Left forelimb (tissue), 1 donor: ENCODE measurements at regions not wholly inside any gene's neighbourhood (a gene's known extent, or its start where the extent isn't known, plus 50 kb on each side); places are given as distances from the start of the nearest gene placed in this dataset.

Experiments used
- DNase-seq: peaks from one replicate; pipeline ENCODE4 v3.0.0-alpha.2; 2018; ENCODE audit warnings: low spot score

GRCh38 chr18:61082976-61083630 lies 250.1 kb upstream of the CDH20 start:
- no peak for DNase-seq

GRCh38 chr18:61085036-61085435 lies 248.2 kb upstream of the CDH20 start:
- DNase-seq: no peak

DNA sequence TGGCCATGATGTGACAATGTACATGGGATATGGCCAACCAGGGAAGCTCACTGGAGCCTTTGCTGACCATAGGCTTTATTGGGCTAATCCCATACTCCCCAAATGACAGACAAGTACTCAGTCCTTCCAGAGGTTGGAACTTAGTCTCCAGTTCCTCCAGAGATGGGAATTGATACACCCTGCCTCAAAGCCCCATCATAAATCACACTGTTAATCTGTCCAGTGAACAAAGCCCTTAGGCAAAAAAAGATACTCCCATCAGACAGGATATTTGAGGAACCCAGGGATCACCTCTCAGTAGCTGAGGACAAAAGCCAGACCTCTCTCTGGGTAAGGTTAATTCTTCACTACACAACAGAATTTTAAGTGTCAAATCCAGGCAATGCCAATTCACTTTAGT lies 247.5 kb upstream of the CDH20 start:
- no peak for DNase-seq

GRCh38 chr18:61086657-61087056 lies 246.6 kb upstream of the CDH20 start:
- no peak for DNase-seq

- no peak for DNase-seq
Observed at GRCh38 chr18:61091379-61091778, 241.9 kb upstream of the CDH20 start.

DNA sequence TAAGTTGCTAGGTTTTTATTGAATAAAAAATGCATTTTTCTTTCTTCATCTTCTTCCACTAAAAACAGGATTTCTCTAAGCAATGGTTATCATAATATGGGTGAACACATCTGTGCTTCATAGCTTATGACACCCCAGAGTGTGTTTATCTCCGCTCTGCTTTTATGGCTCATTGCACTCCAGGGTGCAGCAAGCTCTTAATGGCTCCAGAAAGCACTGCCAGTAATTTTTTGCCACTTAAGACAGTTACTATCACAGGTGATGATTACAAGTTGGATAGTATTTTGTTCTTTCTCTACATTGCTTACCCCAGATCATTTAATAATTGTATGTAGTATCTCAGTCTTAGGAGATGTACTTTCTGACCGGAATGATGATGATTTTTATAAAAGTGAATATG lies 239.3 kb upstream of the CDH20 start:
- no peak for DNase-seq

DNA sequence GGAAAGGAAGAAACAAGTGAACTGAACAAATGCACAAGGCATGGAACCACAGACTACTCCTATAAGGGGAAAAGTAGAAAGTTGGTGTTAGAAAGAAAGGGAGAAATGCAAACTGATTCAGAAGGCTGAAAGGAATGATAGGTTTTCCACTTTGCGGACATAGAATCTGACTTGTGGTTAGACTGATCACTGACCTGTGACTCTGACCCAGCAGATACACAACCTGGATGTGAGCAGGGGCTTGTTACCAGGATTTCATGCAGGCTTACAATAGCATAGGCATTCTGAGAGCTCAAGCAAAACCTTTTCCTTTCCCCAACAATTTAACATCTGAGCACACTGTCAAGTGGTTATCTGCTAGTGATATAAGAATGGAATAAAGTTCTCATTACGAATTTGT lies 237.0 kb upstream of the CDH20 start:
- no peak for DNase-seq

DNA sequence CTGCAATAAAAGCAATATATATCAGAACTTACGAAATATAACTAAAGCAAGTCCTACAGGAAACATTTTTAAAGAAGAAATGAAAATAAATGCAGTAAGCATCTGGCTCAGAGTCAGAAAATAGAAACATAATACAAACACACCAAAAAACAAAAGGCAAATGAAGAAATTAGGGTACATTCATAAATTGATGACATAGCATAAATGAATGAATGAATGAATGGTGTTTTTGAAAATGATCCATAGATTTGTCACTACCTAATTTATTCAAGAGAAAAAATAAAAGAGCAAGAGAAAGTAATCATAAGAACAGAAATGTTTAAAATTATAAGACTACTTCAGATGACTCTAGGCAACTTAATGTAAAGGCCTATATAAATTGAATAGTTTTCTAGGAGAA lies 226.1 kb upstream of the CDH20 start:
- no peak for DNase-seq

GRCh38 chr18:61108706-61109105 lies 224.5 kb upstream of the CDH20 start:
- no peak for DNase-seq

- DNase-seq: no peak
Observed at GRCh38 chr18:61123309-61123708, 209.9 kb upstream of the CDH20 start.

DNA sequence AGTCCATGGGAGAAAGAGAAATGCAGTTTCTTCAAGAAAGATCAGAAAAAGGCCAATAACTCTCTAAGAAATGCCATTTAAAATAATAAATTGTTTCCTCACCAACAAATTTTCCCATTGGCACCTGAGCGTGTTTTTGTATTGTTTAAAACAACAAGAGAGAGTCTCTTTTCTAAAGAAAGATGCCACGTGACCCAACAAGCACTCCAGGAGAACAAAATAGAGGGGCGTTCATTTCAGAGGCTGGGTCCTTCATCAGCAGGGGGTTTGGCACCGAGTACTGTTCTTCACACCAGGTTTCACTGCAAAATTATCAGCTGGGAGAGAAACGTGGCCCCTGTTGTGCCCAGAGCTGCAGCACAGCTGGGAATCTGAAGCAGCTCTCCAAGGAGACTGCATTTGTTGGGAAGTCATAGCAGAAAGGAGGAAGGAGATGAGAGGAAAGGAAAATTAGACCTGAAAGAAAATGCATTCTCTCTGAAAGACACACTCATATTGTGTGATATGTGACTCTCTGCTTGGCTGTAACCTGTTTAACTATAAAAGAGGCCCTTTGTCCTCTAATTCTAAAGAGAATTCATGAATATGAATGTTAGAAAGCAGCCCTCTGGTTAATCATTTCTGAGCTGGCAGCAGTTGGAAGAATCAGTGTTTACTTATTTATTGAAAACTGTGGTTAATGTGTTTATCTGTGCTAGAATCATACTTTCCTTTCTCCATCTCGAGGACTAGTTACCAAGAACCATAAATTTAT lies 205.3 kb upstream of the CDH20 start:
- DNase-seq: no peak

DNA sequence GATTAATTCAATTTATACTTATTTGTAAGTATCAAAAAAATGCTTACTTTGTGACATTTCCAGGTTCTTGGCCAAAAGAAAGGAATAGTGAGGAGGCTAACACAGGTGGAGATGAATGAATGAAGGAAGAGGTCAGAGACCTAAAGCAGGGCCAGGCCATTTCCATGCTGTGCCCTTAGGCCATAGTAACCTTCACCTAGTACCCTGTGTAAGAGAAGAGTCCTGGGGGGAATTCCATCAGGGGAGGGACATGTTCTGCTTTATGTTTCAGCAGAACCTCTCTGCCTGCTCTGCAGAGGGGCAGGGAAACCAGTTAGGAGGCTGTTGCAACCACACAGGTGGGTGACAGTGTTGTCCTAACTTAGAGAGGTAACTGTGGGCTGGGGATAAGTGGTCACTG lies 204.2 kb upstream of the CDH20 start:
- no peak for DNase-seq

GRCh38 chr18:61132031-61132430 lies 201.2 kb upstream of the CDH20 start:
- no peak for DNase-seq

DNA sequence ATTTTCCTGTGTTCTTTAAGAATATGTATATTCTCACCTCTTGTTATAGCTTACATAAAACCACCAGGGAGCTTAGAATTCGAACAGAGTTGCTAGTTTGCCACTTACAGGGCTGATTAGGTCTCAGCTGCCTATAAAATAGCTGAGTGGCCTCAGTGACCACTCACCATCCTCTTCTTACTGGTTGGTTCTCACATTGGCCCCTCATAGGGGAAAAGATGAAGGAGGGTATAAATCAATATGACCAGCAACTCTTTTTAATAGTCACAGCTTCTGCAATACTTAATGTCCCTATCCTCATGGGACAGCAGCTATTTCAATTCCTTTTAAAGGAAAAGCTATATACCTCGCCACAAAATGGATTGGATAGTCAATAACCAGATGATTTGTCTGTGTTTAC lies 199.4 kb upstream of the CDH20 start:
- DNase-seq: no peak

- DNase-seq: no peak
Observed at GRCh38 chr18:61136711-61137251, 196.4 kb upstream of the CDH20 start.

DNA sequence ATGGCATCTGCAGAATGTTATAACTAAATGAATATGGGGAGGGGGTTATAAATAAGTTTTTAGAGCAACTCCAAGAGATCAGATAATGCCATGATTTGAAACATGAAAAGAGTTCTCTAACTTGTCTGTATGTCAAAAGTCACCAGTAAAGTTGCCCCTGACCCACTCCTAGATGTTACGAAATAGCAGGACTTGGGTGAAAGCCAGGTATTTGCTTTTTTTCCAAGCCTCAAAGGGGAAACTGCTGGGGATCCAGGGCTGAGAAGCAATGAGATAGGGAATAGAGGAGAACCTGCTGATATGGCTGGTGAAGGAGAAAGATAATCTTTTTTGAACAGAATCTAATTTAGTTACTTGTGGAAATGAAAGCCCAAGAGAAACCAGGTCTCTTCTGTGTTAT lies 191.5 kb upstream of the CDH20 start:
- no peak for DNase-seq

DNA sequence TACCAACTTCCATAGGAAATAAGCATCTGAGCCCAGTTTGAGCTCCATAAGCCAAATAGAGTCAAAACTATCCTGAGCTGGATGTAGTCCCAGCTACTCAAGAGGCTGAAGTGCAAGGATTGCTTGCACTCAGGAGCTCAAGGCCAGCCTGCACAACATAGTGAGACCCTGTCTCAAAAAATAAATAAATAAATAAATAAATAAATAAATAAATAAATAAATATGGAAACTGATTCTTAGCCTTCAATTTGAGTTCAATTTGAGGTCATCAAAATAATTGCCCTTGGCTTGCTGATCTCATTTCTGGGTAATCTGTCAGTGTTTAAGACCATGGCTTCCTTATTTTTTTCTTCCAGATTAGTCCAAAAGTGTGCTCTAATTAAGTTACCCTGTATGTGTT lies 184.9 kb upstream of the CDH20 start:
- no peak for DNase-seq

- DNase-seq: no peak
Observed at GRCh38 chr18:61149786-61150185, 183.4 kb upstream of the CDH20 start.

DNA sequence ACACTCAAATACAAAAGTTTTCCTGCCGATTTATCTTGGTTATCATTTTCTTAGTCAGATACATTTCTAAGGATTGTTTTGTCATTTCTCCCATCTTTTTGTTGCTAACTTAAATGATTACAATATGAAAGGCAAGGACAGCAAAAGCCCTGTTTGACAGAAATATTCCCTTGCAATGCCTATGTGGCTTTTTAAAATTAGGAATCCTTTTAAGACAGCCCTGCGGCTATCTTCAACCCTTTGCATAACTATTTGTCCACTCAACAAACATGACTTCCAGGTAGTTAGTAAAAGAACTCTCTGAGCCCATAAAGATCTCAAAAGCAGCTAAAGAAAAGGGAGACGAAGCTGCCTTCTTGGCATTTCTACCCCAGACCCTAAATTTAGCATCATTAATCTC lies 179.7 kb upstream of the CDH20 start:
- DNase-seq: no peak

DNA sequence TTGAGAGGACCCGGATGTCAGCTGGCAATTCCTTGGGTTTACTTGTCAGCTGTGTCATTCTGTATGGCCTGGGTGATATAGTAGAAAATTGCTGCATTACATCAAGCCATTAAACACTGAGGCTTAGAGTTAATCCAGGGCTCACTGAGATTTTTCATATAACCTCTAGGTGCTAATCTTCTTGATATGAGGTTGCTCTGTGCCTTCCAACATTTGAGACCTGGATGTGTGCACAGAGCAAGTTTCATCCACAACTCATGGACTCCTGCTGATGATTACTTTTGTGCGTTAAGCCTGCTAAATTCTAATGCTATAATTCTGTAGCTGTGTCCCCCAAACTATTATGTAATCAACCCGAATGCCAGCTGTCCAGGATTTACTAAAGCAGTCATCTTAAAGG lies 178.4 kb upstream of the CDH20 start:
- DNase-seq: no peak

DNA sequence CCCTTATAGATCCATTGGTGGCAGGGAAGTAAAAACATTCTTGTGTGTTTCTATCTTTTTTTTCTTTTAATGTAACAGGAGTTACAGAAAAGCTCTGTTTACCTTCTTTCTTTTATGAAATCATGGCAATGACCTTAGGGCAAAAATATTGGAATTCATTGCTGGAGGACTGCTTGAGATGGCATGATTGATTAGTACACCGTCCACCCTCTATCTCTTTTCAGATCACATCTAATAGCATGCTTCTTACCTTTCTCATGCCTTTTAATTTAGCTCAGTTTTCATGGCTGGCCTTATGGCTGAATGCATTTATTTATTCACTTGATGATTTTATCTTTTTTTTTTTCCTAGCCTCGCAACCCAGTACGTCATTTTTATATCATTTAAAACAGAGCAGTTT lies 177.6 kb upstream of the CDH20 start:
- no peak for DNase-seq

GRCh38 chr18:61157451-61157850 lies 175.8 kb upstream of the CDH20 start:
- no peak for DNase-seq

DNA sequence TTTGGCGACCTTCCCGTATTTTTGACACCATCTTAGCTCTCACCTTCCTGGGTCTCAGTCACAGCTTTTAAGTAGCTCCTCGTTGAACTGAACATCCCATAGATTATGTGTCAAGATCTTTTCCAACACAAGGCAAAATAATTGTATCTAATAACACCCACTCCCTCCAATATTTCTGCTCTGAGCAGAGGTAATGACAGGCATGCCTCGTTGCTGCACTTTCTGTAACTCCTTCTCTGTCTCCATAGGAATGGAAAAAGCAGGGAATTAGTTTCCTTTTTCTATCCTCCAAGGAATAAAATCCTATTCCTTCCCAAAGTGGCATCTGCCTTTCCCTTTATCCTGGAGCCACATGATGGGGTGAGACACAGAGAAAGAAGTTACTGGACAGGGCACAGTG lies 174.0 kb upstream of the CDH20 start:
- DNase-seq: no peak

GRCh38 chr18:61164321-61164720 lies 168.9 kb upstream of the CDH20 start:
- DNase-seq: no peak
